ENCODE measurements at regions not wholly inside any gene's neighbourhood (a gene's known extent, or its start where the extent isn't known, plus 50 kb on each side); places are given as distances from the start of the nearest gene placed in this dataset.

GRCh38 chr5:135713161-135713915 is 121.1 kb upstream of the SLC25A48 start:
- no peaks in the 10 kb centered on the region for H3K36me3 ChIP-seq (ENCODE audit: low read depth)
- ATAC-seq (no peak), DNase-seq (no peak)
- H3K4me1 ChIP-seq (ENCODE audit: low read depth) = peaks cover 5% of the 10 kb centered on the region
- no peak for TF ChIP-seq CTCF (IDR thresholded peaks at IDR 0.05)
- no peak overlapping the region for H3K4me3 ChIP-seq
- intact Hi-C loops (cut with DNase I, micrococcal nuclease) = no loop called here
- no peaks in the 10 kb centered on the region for H3K9me3 ChIP-seq

DNA sequence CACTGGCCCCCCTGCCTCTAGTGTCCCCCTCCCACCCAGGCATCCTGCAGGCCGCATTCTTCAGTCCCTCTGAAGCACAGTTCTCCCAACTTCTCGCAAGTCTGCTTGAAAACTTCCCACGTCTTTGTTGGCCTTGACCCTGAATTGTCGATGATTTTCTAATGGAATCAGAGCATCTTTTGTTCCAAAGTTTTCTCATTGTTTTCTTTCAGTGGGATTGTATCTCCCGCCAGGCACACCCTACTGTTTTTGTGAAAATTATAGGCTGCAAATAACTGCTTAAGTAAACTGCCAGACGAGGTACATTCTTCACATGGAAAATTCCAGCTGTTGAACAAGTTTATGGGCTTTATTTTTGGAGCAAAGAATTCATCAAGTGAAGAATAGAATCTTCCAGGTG is 122.6 kb upstream of the SLC25A48 start:
- intact Hi-C loops (cut with DNase I, micrococcal nuclease) = no loop called here
- no peaks in the 10 kb centered on the region for H3K9me3 ChIP-seq
- no peaks in the 10 kb centered on the region for H3K36me3 ChIP-seq (ENCODE audit: low read depth)
- DNase-seq = no peak
- peaks cover 5% of the 10 kb centered on the region for H3K4me1 ChIP-seq (ENCODE audit: low read depth)
- TF ChIP-seq CTCF (IDR thresholded peaks at IDR 0.05) = no peak
- no peak overlapping the region for H3K4me3 ChIP-seq
- no peak for ATAC-seq

GRCh38 chr5:135710045-135710675 is 124.3 kb upstream of the SLC25A48 start:
- DNase-seq = no peak
- ATAC-seq = no peak
- no peaks in the 10 kb centered on the region for H3K36me3 ChIP-seq (ENCODE audit: low read depth)
- intact Hi-C loops (cut with DNase I, micrococcal nuclease) = no loop called here
- H3K4me3 ChIP-seq = no peak overlapping the region
- no peak for TF ChIP-seq CTCF (IDR thresholded peaks at IDR 0.05)
- peaks cover 16% of the 10 kb centered on the region for H3K4me1 ChIP-seq (ENCODE audit: low read depth)
- no peaks in the 10 kb centered on the region for H3K9me3 ChIP-seq

DNA sequence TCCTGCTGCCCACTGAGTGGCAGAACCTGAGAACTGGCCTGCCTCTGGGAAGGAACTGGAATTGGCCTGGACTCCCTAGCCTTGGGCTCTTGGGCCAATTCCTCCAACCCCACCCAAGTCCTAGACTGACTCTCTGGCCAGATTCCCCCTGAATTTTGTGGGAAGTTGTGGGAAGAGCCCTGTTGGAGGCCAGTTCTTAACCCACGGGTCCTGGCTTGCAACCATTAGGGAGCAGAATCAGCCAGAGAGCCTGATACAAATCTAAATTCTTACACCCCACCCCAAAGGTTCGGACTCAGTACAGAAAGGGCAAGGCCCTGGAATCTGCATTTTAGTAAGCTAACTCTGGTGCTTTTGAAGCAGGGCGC is 125.3 kb upstream of the SLC25A48 start:
- DNase-seq (no peak), ATAC-seq (no peak)
- Histone ChIP-seq H3K4me3 (no peak overlapping the region), H3K4me1 (ENCODE audit: low read depth) (peaks cover 15% of the 10 kb centered on the region), H3K36me3 (ENCODE audit: low read depth) (no peaks in the 10 kb centered on the region), H3K9me3 (no peaks in the 10 kb centered on the region)
- intact Hi-C loops (cut with DNase I, micrococcal nuclease) = no loop called here
- no peak for TF ChIP-seq CTCF (IDR thresholded peaks at IDR 0.05)

GRCh38 chr5:135708481-135709207 is 125.8 kb upstream of the SLC25A48 start:
- no peak for DNase-seq
- H3K36me3 ChIP-seq (ENCODE audit: low read depth) = no peaks in the 10 kb centered on the region
- no peak for ATAC-seq
- peaks cover 15% of the 10 kb centered on the region for H3K4me1 ChIP-seq (ENCODE audit: low read depth)
- intact Hi-C loops (cut with DNase I, micrococcal nuclease) = no loop called here
- no peak for TF ChIP-seq CTCF (IDR thresholded peaks at IDR 0.05)
- no peak overlapping the region for H3K4me3 ChIP-seq
- H3K9me3 ChIP-seq = no peaks in the 10 kb centered on the region
